Lung (tissue), 11 donors: ENCODE measurements at regions not wholly inside any gene's neighbourhood (a gene's known extent, or its start where the extent isn't known, plus 50 kb on each side); places are given as distances from the start of the nearest gene placed in this dataset.

ENCODE experiments used
- ATAC-seq: fragments of 200-7000 bp; cut with Tn5 transposase; one replicate; pipeline ENCODE4 v1.9.1; 2020; ENCODE audit warnings: moderate number of reproducible peaks; ENCODE audit not compliant: insufficient read depth, low FRiP score
- DNase-seq, 3 donors: peaks; one replicate each; pipeline ENCODE4 v3.0.0-alpha.2; 2013 to 2017
- H3K27ac ChIP-seq, 2 donors: one replicate each; pipeline ENCODE4 v1.5.1; 2013; ENCODE audit warnings: mild to moderate bottlenecking in 2 of 2, moderate library complexity in 2 of 2, control low read depth in 1 of 2, inconsistent platforms in 1 of 2, low read depth in 1 of 2, low read length in 1 of 2
- H3K27me3 ChIP-seq, 3 donors: one replicate each; pipeline ENCODE4 v1.5.1; 2013; ENCODE audit warnings: low read length in 2 of 3; ENCODE audit not compliant: control insufficient read depth in 3 of 3, insufficient read depth in 3 of 3
- H3K36me3 ChIP-seq, 4 donors: one replicate each; pipeline ENCODE4 v1.5.1; 2013; ENCODE audit warnings: low read length in 4 of 4, mild to moderate bottlenecking in 1 of 4, moderate library complexity in 1 of 4; ENCODE audit not compliant: control insufficient read depth in 4 of 4, insufficient read depth in 4 of 4
- H3K4me1 ChIP-seq, 5 donors: one replicate each; pipeline ENCODE4 v1.5.1; 2013; ENCODE audit warnings: low read length in 5 of 5, mild to moderate bottlenecking in 2 of 5, moderate library complexity in 1 of 5; ENCODE audit not compliant: control insufficient read depth in 5 of 5, insufficient read depth in 5 of 5
- H3K4me3 ChIP-seq: one replicate; pipeline ENCODE4 v1.5.1; 2013; ENCODE audit warnings: mild to moderate bottlenecking, control low read depth, moderate library complexity
- H3K9ac ChIP-seq, 2 donors: one replicate each; pipeline ENCODE4 v1.5.1; 2013; ENCODE audit warnings: low read length in 2 of 2, control low read depth in 1 of 2; ENCODE audit not compliant: insufficient read depth in 1 of 2
- H3K9me3 ChIP-seq, 4 donors: one replicate each; pipeline ENCODE4 v1.5.1; 2013; ENCODE audit warnings: low read length in 3 of 4, mild to moderate bottlenecking in 1 of 4, moderate library complexity in 1 of 4; ENCODE audit not compliant: control insufficient read depth in 4 of 4, insufficient read depth in 3 of 4
- WGBS, 2 donors: extraction: QIAGEN DNeasy Blood & Tissue Kit; methylation state at CpG; one replicate each; pipeline ENCODE4 v1.1.7; 2013; 5-methylcytosine and 5-hydroxymethylcytosine counted together
- TF ChIP-seq, protein P1 (sequence below): IDR thresholded peaks from 2 replicates; pipeline ENCODE4 v1.5.1; 2012; ENCODE audit warnings: mild to moderate bottlenecking; ENCODE audit errors: control extremely low read depth, extremely low read depth
- donor health status: control.
- donor health status: control.
- donor health status: Bipolar disorder and iron deficiency.
- donor health status: healthy.
- donor health status: DM: yes; HTN: yes; CAD: no.

DNA sequence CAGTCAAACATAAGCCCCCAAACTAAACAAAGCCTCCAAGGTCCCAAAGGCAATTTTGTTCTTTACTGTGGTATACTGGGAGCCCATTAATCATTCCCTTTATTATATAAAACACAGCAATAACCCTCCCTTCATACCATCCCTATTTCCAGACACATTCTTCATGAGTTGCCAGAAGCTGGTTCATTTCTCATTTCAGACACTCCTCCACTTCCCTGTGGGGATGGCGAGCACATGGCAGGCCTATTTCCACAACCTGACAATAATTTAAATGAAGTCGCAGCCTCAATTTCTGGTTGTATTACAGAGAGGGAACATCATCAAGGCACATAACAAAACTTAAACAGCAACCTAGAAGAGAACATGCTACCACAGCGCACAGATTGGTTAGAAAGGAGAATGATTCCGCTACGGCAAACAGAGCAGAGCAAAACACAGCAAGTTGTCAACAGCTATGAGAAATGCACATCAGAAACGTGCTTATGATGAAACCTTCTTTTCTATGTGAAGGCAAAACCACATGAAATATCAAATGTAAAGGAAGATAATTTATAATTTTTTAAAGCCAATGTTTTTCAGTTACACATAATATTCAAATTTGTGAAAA lies 63.3 kb upstream of the ARHGEF3 start:
- Histone ChIP-seq H3K27me3 (no peaks in the 10 kb centered on the region), H3K4me3 (no peak overlapping the region), H3K36me3 (no peaks in the 10 kb centered on the region), H3K9me3 (peaks cover 0 to 2% (median 0%) of the 10 kb centered on the region in 4 donors), H3K9ac (no peak overlapping the region), H3K27ac (no peak overlapping the region), H3K4me1 (peaks cover 0 to 3% (median 2%) of the 10 kb centered on the region in 5 donors)
- ATAC-seq (no peak), DNase-seq (no peak)
- TF ChIP-seq, protein P1, sequence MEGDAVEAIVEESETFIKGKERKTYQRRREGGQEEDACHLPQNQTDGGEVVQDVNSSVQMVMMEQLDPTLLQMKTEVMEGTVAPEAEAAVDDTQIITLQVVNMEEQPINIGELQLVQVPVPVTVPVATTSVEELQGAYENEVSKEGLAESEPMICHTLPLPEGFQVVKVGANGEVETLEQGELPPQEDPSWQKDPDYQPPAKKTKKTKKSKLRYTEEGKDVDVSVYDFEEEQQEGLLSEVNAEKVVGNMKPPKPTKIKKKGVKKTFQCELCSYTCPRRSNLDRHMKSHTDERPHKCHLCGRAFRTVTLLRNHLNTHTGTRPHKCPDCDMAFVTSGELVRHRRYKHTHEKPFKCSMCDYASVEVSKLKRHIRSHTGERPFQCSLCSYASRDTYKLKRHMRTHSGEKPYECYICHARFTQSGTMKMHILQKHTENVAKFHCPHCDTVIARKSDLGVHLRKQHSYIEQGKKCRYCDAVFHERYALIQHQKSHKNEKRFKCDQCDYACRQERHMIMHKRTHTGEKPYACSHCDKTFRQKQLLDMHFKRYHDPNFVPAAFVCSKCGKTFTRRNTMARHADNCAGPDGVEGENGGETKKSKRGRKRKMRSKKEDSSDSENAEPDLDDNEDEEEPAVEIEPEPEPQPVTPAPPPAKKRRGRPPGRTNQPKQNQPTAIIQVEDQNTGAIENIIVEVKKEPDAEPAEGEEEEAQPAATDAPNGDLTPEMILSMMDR = no peak
- WGBS, 2 donors = 88 to 92% methylated on average over 6 of the region's 6 CpGs

DNA sequence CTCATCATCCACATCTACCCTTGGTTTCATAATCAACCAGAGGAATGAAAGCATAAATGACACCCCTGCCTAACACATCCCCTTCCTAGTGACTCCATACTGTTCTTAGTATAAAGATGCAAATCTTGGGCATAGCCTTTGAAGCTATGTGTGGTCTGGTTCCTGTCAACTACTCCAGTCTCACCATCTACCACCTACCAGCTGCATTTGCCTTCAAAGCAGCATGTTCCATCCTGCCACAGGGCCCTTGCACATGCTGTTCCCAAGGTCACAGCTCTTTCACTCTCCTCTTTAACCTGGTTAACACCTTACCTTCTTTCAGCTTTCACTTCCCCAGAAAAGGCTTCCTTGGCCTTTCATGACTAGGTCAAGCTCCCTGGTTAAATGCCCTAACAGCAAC lies 62.3 kb upstream of the ARHGEF3 start:
- no peaks in the 10 kb centered on the region for H3K27me3 ChIP-seq
- H3K36me3 ChIP-seq = no peaks in the 10 kb centered on the region
- TF ChIP-seq, protein P1 = no peak
- H3K4me1 ChIP-seq = peaks cover 0 to 2% (median under 1%) of the 10 kb centered on the region in 5 donors
- H3K4me3 ChIP-seq = no peak overlapping the region
- H3K9ac ChIP-seq = no peak overlapping the region
- H3K9me3 ChIP-seq = peaks cover 0 to 2% (median 0%) of the 10 kb centered on the region in 4 donors
- H3K27ac ChIP-seq = no peak overlapping the region
- DNase-seq (no peak), ATAC-seq (no peak)

DNA sequence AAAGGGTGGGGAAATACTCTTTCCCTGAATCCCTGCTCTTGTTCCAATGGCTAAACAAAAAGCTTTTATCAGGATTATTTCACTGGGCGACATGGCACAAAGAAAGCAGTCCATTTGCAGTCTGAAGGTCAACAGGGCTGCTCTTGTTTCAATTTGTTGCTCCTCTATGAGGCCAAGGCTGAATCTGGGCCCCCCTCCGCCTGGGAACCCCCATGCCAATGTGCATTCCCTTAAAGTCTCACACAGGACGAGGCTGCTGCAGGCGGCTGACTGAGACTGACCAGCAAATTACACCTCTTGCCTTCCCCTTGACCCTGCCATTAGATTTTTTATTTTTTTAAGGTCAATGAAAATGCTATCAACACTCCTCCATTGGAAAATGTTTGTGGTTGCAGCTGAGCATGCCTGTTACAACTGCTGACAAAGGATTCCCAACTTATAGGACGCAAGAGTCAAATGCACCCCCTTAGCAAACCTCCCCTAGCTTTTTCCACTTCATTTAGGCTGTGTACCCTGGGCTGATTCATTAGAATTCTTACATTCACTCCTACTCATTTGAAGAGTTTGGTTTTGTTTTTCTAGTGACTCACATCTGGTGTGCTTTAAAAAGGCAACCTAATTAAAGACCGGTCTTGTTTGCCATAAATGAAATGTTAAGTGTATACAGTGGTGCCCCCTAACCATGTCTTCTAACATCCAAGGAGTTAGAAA lies 60.8 kb upstream of the ARHGEF3 start:
- 75 to 88% methylated on average over 6 of the region's 6 CpGs for WGBS, 2 donors
- no peak for DNase-seq
- Histone ChIP-seq H3K9me3 (peaks cover 0 to 2% (median 0%) of the 10 kb centered on the region in 4 donors), H3K4me3 (no peak overlapping the region), H3K27ac (no peak overlapping the region), H3K36me3 (no peaks in the 10 kb centered on the region), H3K4me1 (peaks cover 0 to 4% (median 0%) of the 10 kb centered on the region in 5 donors), H3K27me3 (no peaks in the 10 kb centered on the region), H3K9ac (no peak overlapping the region)
- TF ChIP-seq, protein P1 = no peak
- ATAC-seq = peak; percentile 48
